ENCODE measurements at regions not wholly inside any gene's neighbourhood (a gene's known extent, or its start where the extent isn't known, plus 50 kb on each side); places are given as distances from the start of the nearest gene placed in this dataset.

GRCh38 chr13:76016799-76017400 is 380.8 kb downstream of the LMO7 start:
- Histone ChIP-seq H3K27me3 (replicated peaks; ENCODE audit: insufficient read depth, low read depth, low read length, poor library complexity) (peaks cover 7% of the 10 kb centered on the region), H3K36me3 (ENCODE audit: insufficient read depth, low read length, poor library complexity, severe bottlenecking) (no peaks in the 10 kb centered on the region), H3K4me1 (ENCODE audit: insufficient read depth, low read length, poor library complexity, severe bottlenecking) (no peaks in the 10 kb centered on the region), H3K27ac (ENCODE audit: low read depth, low read length, poor library complexity, severe bottlenecking) (no peak overlapping the region), H3K4me3 (ENCODE audit: low read depth, low read length, poor library complexity, severe bottlenecking) (no peak overlapping the region), H3K9me3 (ENCODE audit: low read depth, low read length, poor library complexity, severe bottlenecking) (no peaks in the 10 kb centered on the region)
- POLR2A ChIA-PET (ENCODE audit: low non-redundant PET), result no interaction called here
- no TSS peak for BruUV-seq (replicated peaks)
- TF ChIP-seq EZH2 (IDR thresholded peaks at IDR 0.05; ENCODE audit: borderline replicate concordance, low read depth, low read length, poor library complexity, severe bottlenecking) (no peak), CTCF (conservative IDR thresholded peaks at IDR 0.05; ENCODE audit: low read depth, low read length) (peak; percentile 74)
- intact Hi-C loops (cut with micrococcal nuclease; ENCODE audit: unreplicated experiment), result loop anchor here (1.0 to 5.0 kb wide), 2 partner anchors 141 to 885 kb away; no protein-coding TSS in a partner anchor
- DNase-seq (ENCODE audit: low spot score), result peak; percentile 48
- CTCF ChIA-PET, result interaction anchor here (1.1 kb wide), 1 partner anchor 139 kb away, joined by 4 read pairs; no protein-coding TSS in a partner anchor

GRCh38 chr13:76014406-76015318 is 378.5 kb downstream of the LMO7 start:
- H3K4me1 ChIP-seq (ENCODE audit: insufficient read depth, low read length, poor library complexity, severe bottlenecking), result no peaks in the 10 kb centered on the region
- H3K27ac ChIP-seq (ENCODE audit: low read depth, low read length, poor library complexity, severe bottlenecking), result no peak overlapping the region
- H3K36me3 ChIP-seq (ENCODE audit: insufficient read depth, low read length, poor library complexity, severe bottlenecking), result no peaks in the 10 kb centered on the region
- no peak for TF ChIP-seq CTCF (conservative IDR thresholded peaks at IDR 0.05; ENCODE audit: low read depth, low read length)
- no peak for TF ChIP-seq EZH2 (IDR thresholded peaks at IDR 0.05; ENCODE audit: borderline replicate concordance, low read depth, low read length, poor library complexity, severe bottlenecking)
- POLR2A ChIA-PET (ENCODE audit: low non-redundant PET), result no interaction called here
- H3K9me3 ChIP-seq (ENCODE audit: low read depth, low read length, poor library complexity, severe bottlenecking), result no peaks in the 10 kb centered on the region
- no peaks in the 10 kb centered on the region for H3K27me3 ChIP-seq (replicated peaks; ENCODE audit: insufficient read depth, low read depth, low read length, poor library complexity)
- DNase-seq (ENCODE audit: low spot score), result no peak
- intact Hi-C loops (cut with micrococcal nuclease; ENCODE audit: unreplicated experiment), result loop anchor here (5.0 kb wide), 1 partner anchor 888 kb away; no protein-coding TSS in a partner anchor
- CTCF ChIA-PET, result no interaction called here
- no peak overlapping the region for H3K4me3 ChIP-seq (ENCODE audit: low read depth, low read length, poor library complexity, severe bottlenecking)
- BruUV-seq (replicated peaks), result no TSS peak

GRCh38 chr13:76012091-76012721 is 376.1 kb downstream of the LMO7 start:
- CTCF ChIA-PET, result no interaction called here
- H3K27me3 ChIP-seq (replicated peaks; ENCODE audit: insufficient read depth, low read depth, low read length, poor library complexity), result peaks cover 11% of the 10 kb centered on the region
- BruUV-seq (replicated peaks), result no TSS peak
- H3K9me3 ChIP-seq (ENCODE audit: low read depth, low read length, poor library complexity, severe bottlenecking), result no peaks in the 10 kb centered on the region
- POLR2A ChIA-PET (ENCODE audit: low non-redundant PET), result no interaction called here
- no peaks in the 10 kb centered on the region for H3K4me1 ChIP-seq (ENCODE audit: insufficient read depth, low read length, poor library complexity, severe bottlenecking)
- no peak overlapping the region for H3K27ac ChIP-seq (ENCODE audit: low read depth, low read length, poor library complexity, severe bottlenecking)
- intact Hi-C loops (cut with micrococcal nuclease; ENCODE audit: unreplicated experiment), result no loop called here
- DNase-seq (ENCODE audit: low spot score), result no peak
- no peaks in the 10 kb centered on the region for H3K36me3 ChIP-seq (ENCODE audit: insufficient read depth, low read length, poor library complexity, severe bottlenecking)
- H3K4me3 ChIP-seq (ENCODE audit: low read depth, low read length, poor library complexity, severe bottlenecking), result no peak overlapping the region
- no peak for TF ChIP-seq CTCF (conservative IDR thresholded peaks at IDR 0.05; ENCODE audit: low read depth, low read length)
- no peak for TF ChIP-seq EZH2 (IDR thresholded peaks at IDR 0.05; ENCODE audit: borderline replicate concordance, low read depth, low read length, poor library complexity, severe bottlenecking)

All from A673 (cell line).